Neural progenitor cell (in vitro differentiated cells): ENCODE measurements at regions not wholly inside any gene's neighbourhood (a gene's known extent, or its start where the extent isn't known, plus 50 kb on each side); places are given as distances from the start of the nearest gene placed in this dataset.

Experiments
- EZH2 ChIP-seq: fragments of 200-600 bp; sonication (generic); IDR thresholded peaks from 2 replicates; pipeline ENCODE4 v1.6.1; 2017; ENCODE audit warnings: antibody characterized with exemption, mild to moderate bottlenecking, moderate library complexity
- EZH2phosphoT487 ChIP-seq: fragments of 200-600 bp; sonication (generic); IDR thresholded peaks from 2 replicates; pipeline ENCODE4 v1.6.1; 2017; ENCODE audit warnings: antibody characterized with exemption
- TF ChIP-seq, protein P1 (sequence below): fragments of 200-600 bp; sonication (generic); IDR thresholded peaks from 2 replicates; pipeline ENCODE4 v1.5.1; 2017; ENCODE audit warnings: antibody characterized with exemption, mild to moderate bottlenecking

DNA sequence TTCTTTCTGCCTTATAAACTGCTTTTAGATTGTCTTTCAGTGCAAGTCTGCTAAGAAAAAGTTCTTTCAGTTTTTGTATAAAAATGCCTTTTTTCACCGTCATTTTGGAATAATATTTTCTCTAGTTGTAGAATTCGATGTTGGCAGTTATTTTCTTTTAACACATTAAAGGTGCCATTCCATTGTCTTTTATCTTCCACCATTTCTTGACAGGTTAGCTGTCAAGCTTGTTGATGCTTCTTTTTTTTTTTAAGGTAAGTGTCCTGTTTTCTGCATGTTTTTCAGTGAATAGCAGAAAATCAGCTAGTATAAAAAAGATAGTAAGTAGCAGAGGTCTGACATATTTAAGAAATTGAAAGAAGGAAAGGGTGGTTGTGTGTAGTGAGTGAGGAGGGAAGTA lies 118.5 kb upstream of the NPFFR2 start:
- TF ChIP-seq, protein P1, sequence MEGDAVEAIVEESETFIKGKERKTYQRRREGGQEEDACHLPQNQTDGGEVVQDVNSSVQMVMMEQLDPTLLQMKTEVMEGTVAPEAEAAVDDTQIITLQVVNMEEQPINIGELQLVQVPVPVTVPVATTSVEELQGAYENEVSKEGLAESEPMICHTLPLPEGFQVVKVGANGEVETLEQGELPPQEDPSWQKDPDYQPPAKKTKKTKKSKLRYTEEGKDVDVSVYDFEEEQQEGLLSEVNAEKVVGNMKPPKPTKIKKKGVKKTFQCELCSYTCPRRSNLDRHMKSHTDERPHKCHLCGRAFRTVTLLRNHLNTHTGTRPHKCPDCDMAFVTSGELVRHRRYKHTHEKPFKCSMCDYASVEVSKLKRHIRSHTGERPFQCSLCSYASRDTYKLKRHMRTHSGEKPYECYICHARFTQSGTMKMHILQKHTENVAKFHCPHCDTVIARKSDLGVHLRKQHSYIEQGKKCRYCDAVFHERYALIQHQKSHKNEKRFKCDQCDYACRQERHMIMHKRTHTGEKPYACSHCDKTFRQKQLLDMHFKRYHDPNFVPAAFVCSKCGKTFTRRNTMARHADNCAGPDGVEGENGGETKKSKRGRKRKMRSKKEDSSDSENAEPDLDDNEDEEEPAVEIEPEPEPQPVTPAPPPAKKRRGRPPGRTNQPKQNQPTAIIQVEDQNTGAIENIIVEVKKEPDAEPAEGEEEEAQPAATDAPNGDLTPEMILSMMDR = no peak
- TF ChIP-seq EZH2 (no peak), EZH2phosphoT487 (no peak)
